ENCODE measurements at regions not wholly inside any gene's neighbourhood (a gene's known extent, or its start where the extent isn't known, plus 50 kb on each side); places are given as distances from the start of the nearest gene placed in this dataset.

GRCh38 chr20:11691766-11692165, 225.9 kb upstream of the BTBD3 start:
- TF ChIP-seq ZNF138 (CRISPR knock-in tag; IDR thresholded peaks at IDR 0.05; ENCODE audit: low read depth) (no peak), ZFX (CRISPR knock-in tag; IDR thresholded peaks at IDR 0.05; ENCODE audit: low read depth) (no peak), SOX6 (IDR thresholded peaks at IDR 0.05) (no peak), SOX6 (CRISPR knock-in tag; IDR thresholded peaks at IDR 0.05) (no peak), ZNF484 (CRISPR knock-in tag; IDR thresholded peaks at IDR 0.05; ENCODE audit: borderline replicate concordance, low read depth) (no peak), MAFK (conservative IDR thresholded peaks at IDR 0.05 in 1 of 2, IDR thresholded peaks at IDR 0.05 in 1 of 2; ENCODE audit: low read length in 2 of 2) (no peak), ZNF563 (CRISPR knock-in tag; IDR thresholded peaks at IDR 0.05) (no peak), ASH2L (IDR thresholded peaks at IDR 0.05; ENCODE audit: insufficient read length, low read depth, low read length) (no peak), GABPB1 (CRISPR knock-in tag; IDR thresholded peaks at IDR 0.05) (no peak), HNRNPUL1 (IDR thresholded peaks at IDR 0.05; ENCODE audit: low read depth, low read length) (no peak)
- TF ChIP-seq, protein P1, sequence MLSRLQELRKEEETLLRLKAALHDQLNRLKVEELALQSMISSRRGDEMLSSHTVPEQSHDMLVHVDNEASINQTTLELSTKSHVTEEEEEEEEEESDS (CRISPR knock-in tag; IDR thresholded peaks at IDR 0.05; ENCODE audit: borderline replicate concordance): no peak
- TF ChIP-seq, protein P2, sequence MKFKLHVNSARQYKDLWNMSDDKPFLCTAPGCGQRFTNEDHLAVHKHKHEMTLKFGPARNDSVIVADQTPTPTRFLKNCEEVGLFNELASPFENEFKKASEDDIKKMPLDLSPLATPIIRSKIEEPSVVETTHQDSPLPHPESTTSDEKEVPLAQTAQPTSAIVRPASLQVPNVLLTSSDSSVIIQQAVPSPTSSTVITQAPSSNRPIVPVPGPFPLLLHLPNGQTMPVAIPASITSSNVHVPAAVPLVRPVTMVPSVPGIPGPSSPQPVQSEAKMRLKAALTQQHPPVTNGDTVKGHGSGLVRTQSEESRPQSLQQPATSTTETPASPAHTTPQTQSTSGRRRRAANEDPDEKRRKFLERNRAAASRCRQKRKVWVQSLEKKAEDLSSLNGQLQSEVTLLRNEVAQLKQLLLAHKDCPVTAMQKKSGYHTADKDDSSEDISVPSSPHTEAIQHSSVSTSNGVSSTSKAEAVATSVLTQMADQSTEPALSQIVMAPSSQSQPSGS (CRISPR knock-in tag; IDR thresholded peaks at IDR 0.05): no peak
